Esophagus muscularis mucosa (tissue), 4 donors: ENCODE measurements at regions not wholly inside any gene's neighbourhood (a gene's known extent, or its start where the extent isn't known, plus 50 kb on each side); places are given as distances from the start of the nearest gene placed in this dataset.
"Not testable (repeated sequence)": the region's sequence is repeated elsewhere in the genome, so short reads cannot be mapped to it uniquely, and the experiment has no call there.

ENCODE experiments used
- DNase-seq: peaks from one replicate; pipeline ENCODE4 v3.0.0-alpha.2; 2017; ENCODE audit errors: extremely low spot score
- H3K27ac ChIP-seq, 4 donors: fragments of 200-600 bp; sonication (generic); replicated peaks in 1 of 4; 1 replicate in 3 of 4; 2 replicates in 1 of 4; pipeline ENCODE4 v1.5.1; 2016 to 2019; ENCODE audit warnings: mild to moderate bottlenecking in 1 of 4
- H3K27me3 ChIP-seq, 4 donors: fragments of 200-600 bp; sonication (generic); one replicate each; pipeline versions ENCODE4 v1.5.1 to v1.6.0; 2016 to 2019
- H3K36me3 ChIP-seq, 4 donors: fragments of 200-600 bp; sonication (generic); one replicate each; pipeline ENCODE4 v1.5.1; 2016 to 2019
- H3K4me1 ChIP-seq, 4 donors: fragments of 200-600 bp; sonication (generic); one replicate each; pipeline ENCODE4 v1.5.1; 2016 to 2019
- H3K4me3 ChIP-seq, 4 donors: fragments of 200-600 bp; sonication (generic); 1 replicate in 2 of 4; 2 replicates in 2 of 4; pipeline ENCODE4 v1.5.1; 2016 to 2019; ENCODE audit warnings: mild to moderate bottlenecking in 4 of 4, moderate library complexity in 1 of 4
- H3K9me3 ChIP-seq, 4 donors: fragments of 200-600 bp; sonication (generic); 1 replicate in 3 of 4; 2 replicates in 1 of 4; pipeline ENCODE4 v1.5.1; 2016 to 2019
- EP300 ChIP-seq: sonication (generic); formaldehyde crosslinking; IDR thresholded peaks from one replicate; pipeline ENCODE4 v1.6.1; 2017; ENCODE audit warnings: antibody characterized with exemption
- POLR2A ChIP-seq: fragments of 450-650 bp; IDR thresholded peaks from one replicate; pipeline ENCODE4 v1.6.1; 2017; ENCODE audit warnings: antibody characterized with exemption, moderate library complexity, mild to moderate bottlenecking, low read depth
- POLR2AphosphoS5 ChIP-seq, 2 donors: sonication (generic); formaldehyde crosslinking; IDR thresholded peaks; one replicate each; pipeline ENCODE4 v1.6.1; 2017; ENCODE audit warnings: antibody characterized with exemption in 2 of 2
- WGBS: methylation state at CpG from one replicate; pipeline ENCODE4 v1.1.5; 2018; 5-methylcytosine and 5-hydroxymethylcytosine counted together
- intact Hi-C: fragments of 100-400 bp; cut with DNase I; formaldehyde crosslinking; loops from one replicate; pipeline ENCODE4 v1.15.1; 2023
- TF ChIP-seq, protein P1 (sequence below), 3 experiments: fragments of 200-600 bp in 2 of 3; fragments of 450-650 bp in 1 of 3; sonication (generic) in 2 of 3; IDR thresholded peaks; one replicate each; pipeline ENCODE4 v1.5.1; 2017 to 2019; ENCODE audit warnings: antibody characterized with exemption in 3 of 3, mild to moderate bottlenecking in 2 of 3, moderate library complexity in 1 of 3

DNA sequence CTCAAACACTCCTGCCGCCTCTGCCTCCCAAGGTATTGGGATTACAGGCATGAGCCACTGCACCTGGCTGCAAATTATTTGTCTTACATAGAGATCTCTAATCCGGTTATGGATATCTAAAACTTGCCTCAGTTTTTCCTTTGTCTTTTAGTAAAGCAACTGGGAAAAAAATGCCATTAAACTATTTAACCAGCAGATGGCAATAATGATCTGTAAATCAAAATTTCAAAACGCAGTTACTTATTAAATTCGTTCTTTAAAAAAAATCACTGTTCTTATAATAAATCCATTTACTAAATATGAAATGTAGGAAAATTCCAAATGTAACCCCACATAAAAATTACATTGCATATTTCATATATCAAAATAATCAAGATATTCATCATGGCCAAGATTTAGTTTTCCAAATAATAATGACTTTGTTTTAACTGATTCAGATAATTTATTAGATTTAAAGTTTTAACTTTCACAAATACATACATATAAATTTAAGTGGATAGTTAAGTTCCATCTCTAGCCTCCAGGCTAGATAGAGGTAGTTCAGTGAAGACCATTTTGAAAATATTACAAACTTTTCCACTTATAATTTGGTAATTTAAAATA is 125.8 kb downstream of the KBTBD2 start:
- H3K9me3 ChIP-seq, H3K27me3 ChIP-seq, DNase-seq, H3K4me3 ChIP-seq, H3K36me3 ChIP-seq, H3K27ac ChIP-seq, H3K4me1 ChIP-seq, intact Hi-C loops: not testable (repeated sequence)
- TF ChIP-seq, protein P1, sequence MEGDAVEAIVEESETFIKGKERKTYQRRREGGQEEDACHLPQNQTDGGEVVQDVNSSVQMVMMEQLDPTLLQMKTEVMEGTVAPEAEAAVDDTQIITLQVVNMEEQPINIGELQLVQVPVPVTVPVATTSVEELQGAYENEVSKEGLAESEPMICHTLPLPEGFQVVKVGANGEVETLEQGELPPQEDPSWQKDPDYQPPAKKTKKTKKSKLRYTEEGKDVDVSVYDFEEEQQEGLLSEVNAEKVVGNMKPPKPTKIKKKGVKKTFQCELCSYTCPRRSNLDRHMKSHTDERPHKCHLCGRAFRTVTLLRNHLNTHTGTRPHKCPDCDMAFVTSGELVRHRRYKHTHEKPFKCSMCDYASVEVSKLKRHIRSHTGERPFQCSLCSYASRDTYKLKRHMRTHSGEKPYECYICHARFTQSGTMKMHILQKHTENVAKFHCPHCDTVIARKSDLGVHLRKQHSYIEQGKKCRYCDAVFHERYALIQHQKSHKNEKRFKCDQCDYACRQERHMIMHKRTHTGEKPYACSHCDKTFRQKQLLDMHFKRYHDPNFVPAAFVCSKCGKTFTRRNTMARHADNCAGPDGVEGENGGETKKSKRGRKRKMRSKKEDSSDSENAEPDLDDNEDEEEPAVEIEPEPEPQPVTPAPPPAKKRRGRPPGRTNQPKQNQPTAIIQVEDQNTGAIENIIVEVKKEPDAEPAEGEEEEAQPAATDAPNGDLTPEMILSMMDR (IDR thresholded peaks at IDR 0.05), result peak; percentile 16 to 55 (median 31)
- WGBS, result 25% methylated on average over 4 of the region's 4 CpGs

DNA sequence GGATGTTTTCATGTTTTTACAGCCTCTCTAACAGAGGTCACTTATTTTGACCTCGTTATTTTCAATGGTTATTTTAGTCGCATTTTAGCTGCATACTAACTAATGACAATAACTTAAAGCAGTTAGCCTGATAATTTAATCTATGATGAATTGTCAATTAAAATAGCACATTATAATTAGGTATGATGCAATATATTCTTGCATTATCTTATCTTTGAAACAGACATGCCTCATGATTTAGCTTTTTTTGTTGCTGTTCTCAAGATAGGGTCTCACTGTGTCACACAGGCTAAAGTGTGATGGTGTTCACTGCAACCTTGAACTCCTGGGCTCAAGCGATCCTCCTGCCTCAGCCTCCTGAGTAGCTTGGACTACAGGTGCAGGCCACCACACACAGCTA is 126.4 kb downstream of the KBTBD2 start:
- H3K4me3 ChIP-seq, result no peak overlapping the region
- H3K27ac ChIP-seq, result no peak overlapping the region
- DNase-seq, result no peak
- no peaks in the 10 kb centered on the region for H3K9me3 ChIP-seq
- intact Hi-C loops, result no loop called here
- no peaks in the 10 kb centered on the region for H3K36me3 ChIP-seq
- no peaks in the 10 kb centered on the region for H3K27me3 ChIP-seq
- TF ChIP-seq POLR2A, result no peak
- peaks cover 0 to 8% (median 4%) of the 10 kb centered on the region in 4 donors for H3K4me1 ChIP-seq
- WGBS, result 87% methylated on average over 3 of the region's 3 CpGs

DNA sequence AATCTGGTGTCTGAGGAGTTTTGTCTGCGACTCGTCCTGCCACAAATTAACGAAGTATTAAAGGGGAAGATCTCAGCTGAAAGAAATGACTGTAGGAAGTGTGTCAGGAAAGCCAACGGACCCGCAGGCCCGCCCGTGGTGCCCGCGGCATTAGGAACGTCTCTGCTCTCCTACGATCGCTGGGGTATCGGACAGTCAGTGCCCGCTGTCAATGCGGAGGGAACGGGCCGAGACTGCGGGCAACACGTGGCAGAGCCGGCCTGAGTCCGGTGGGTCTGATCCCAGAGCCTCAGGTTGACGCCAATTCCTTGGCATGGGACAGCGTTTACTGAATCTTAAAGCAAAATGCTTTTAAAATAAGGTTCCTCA is 128.7 kb downstream of the KBTBD2 start:
- Histone ChIP-seq H3K9me3 (no peaks in the 10 kb centered on the region), H3K4me1 (peaks cover 0 to 8% (median 4%) of the 10 kb centered on the region in 4 donors), H3K36me3 (no peaks in the 10 kb centered on the region), H3K27ac (no peak overlapping the region), H3K4me3 (peak overlapping the region in 1 of 4 donors; percentile 3), H3K27me3 (no peaks in the 10 kb centered on the region)
- no peak for DNase-seq
- 46% methylated on average over 18 of the region's 23 CpGs for WGBS
- intact Hi-C loops, result no loop called here
- no peak for TF ChIP-seq POLR2A
- TF ChIP-seq, protein P1 (IDR thresholded peaks at IDR 0.05), result no peak

DNA sequence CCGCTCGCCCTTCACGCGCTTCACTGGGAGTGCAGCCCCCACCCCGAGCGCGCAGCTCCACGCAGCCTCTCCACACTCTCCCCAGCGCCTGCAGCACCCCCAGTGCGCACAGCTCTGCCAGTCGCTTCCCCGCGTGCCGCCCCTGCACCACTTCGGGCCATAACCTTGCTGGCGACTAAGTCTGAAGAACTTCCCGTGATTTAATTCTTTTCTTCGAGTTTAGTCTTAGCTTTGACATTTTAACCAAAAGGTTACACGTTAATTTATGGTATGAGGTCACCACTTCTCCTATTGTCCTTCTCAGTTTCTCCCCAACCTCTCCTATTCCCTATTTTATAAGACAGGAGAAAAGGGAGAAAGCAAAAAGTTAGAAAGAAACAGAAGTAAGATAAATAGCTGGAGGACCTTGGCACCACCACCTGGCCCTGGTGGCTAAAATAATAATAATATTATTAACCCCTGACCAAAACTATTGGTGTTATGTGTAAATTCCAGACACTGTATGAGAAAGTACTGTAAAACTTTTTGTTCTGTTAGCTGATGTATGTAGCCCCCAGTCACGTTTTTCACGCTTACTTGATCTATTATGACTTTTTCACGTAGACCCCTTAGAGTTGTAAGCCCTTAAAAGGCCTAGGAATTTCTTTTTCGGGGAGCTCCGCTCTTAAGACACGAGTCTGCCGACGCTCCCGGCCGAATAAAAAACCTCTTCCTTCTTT is 129.2 kb downstream of the KBTBD2 start:
- H3K27me3 ChIP-seq, H3K9me3 ChIP-seq, H3K36me3 ChIP-seq, DNase-seq, H3K27ac ChIP-seq, intact Hi-C loops, H3K4me1 ChIP-seq: not testable (repeated sequence)
- 59% methylated on average over 24 of the region's 29 CpGs for WGBS
- H3K4me3 ChIP-seq, result peak overlapping the region in 1 of 4 donors; percentile 3

DNA sequence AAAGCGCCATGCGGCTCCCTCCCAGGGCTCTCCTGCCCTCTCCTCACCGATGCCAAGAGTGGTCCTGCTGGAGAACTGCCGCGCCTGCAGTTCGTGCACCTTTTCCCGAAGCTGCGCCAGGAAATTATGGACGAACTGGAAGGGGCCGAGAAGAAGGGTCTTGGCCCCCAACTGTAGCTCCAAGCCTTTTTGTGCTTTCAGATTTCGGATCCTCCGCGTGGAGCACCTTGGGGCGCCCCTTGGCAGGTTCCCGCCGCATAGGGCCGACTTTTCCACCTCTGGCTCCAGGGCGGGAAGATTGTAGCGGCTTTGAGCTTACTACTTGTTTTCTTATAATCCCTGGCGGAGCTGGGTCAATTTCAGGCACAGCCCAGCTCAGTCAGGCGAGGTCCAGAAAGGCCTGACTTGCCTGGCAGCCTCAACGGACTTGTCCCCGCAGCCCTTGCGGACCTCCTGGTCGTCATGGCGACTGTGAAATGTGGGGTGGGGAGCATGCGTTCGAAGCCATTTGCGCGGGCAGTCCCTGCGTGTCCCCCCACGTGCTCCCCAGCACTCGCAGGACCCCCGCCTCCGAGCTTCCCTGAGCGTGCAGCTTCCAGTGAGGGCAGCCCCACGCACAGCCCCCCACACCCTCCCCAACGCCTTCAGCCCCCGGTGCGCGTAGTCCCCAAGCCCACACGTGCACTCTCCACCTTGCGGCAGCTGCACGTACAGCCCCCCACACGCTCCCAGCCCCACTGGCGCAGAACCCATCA is 129.9 kb downstream of the KBTBD2 start:
- TF ChIP-seq, protein P1 (IDR thresholded peaks at IDR 0.05), result no peak
- no peak for TF ChIP-seq POLR2A
- TF ChIP-seq POLR2AphosphoS5 (IDR thresholded peaks at IDR 0.05), result no peak
- TF ChIP-seq EP300, result no peak
- intact Hi-C loops, result no loop called here
- Histone ChIP-seq H3K36me3 (no peaks in the 10 kb centered on the region), H3K9me3 (no peaks in the 10 kb centered on the region), H3K4me1 (peaks cover 0 to 8% (median 4%) of the 10 kb centered on the region in 4 donors), H3K27ac (no peak overlapping the region), H3K4me3 (peak overlapping the region in 1 of 4 donors; percentile 1), H3K27me3 (no peaks in the 10 kb centered on the region)
- WGBS, result 56% methylated on average over 33 of the region's 46 CpGs
- DNase-seq, result no peak

DNA sequence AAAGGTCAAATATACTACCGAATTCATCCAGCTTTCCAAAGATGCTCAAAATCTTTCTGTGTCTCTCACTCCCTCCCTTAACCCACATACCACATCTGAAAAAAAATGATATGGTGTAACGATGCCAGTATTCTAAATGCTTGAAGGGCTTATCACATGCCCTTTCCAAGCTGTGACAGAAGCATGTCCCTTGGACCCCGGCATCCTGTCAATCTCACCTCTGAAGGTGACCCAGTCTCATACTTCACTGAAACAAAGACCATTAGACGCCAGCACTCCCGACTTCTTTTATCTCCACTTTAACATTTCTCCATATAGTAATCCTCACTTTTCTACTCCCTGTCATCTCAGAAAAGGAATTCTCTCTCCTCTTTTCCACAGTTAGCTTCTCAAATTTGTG is 130.8 kb downstream of the KBTBD2 start:
- H3K4me3 ChIP-seq, intact Hi-C loops, H3K36me3 ChIP-seq, H3K27me3 ChIP-seq, H3K27ac ChIP-seq, DNase-seq, H3K4me1 ChIP-seq, H3K9me3 ChIP-seq: not testable (repeated sequence)
- 94% methylated on average over 5 of the region's 5 CpGs for WGBS

DNA sequence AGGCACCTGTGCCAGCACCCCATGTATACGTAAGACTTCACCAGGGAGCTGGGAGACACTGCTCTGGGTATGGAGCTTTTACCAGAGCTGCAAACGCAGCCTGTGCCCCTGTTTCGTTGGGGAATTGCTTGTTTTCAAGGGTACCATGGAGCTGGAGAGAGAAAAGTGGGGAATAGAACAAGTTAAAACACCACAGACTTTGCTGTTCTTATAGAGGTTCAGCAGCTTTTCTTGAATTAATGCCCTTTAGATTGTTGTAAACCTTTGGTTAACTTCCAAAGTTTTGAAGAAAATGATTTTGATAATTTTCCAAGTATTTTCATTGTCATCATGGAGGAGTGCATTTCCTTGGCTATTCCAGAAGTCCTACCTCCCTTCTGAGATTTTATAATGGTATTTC is 131.7 kb downstream of the KBTBD2 start:
- DNase-seq, H3K4me1 ChIP-seq, intact Hi-C loops, H3K4me3 ChIP-seq, H3K9me3 ChIP-seq, H3K36me3 ChIP-seq, H3K27ac ChIP-seq, H3K27me3 ChIP-seq: not testable (repeated sequence)
- 96% methylated on average over 3 of the region's 3 CpGs for WGBS

DNA sequence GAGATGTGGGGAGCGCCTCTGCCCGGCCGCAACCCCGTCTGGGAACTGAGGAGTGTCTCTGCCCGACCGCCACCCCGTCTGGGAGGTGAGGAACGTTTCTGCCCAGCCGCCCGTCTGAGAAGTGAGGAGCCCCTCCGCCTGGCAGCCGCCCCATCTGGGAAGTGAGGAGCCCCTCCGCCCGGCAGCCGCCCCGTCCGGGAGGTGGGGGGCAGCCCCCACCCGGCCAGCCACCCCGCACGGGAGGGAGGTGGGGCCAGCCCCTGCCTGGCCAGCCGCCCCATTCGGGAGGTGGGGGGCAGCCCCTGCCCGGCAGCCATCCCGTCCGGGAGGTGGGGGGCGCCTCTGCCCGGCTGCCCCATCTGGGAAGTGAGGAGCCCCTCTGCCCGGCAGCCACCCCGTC is 137.7 kb downstream of the KBTBD2 start:
- H3K4me1 ChIP-seq, H3K4me3 ChIP-seq, intact Hi-C loops, H3K36me3 ChIP-seq, H3K27me3 ChIP-seq, H3K27ac ChIP-seq, H3K9me3 ChIP-seq, DNase-seq: not testable (repeated sequence)
- WGBS, result 98% methylated on average over 10 of the region's 29 CpGs

DNA sequence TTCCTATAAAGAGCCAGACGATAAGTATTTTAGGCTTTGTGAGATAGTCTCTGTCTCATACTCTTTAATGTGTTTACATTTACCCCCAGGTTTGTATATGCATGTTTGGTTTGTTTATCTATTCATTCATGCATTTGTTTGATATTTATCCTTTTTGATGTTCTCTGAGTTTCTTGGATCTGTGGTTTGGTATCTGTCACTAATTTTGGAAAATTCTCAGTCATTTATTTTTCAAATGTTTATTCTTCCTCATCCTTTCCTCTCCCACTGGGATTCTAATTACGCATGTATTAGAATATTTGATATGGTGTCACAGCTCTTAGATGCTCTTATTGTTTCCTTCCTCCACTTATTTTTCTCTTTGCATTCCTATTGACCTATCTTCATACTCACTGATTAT is 143.2 kb downstream of the KBTBD2 start:
- H3K36me3 ChIP-seq, H3K9me3 ChIP-seq, H3K4me1 ChIP-seq, DNase-seq, intact Hi-C loops, H3K27ac ChIP-seq, H3K27me3 ChIP-seq, H3K4me3 ChIP-seq: not testable (repeated sequence)
- WGBS, result 94% methylated on average over 2 of the region's 2 CpGs
